Stimulated activated naive CD8-positive, alpha-beta T cell treated with anti-CD3 and anti-CD28 coated beads, Interleukin-15, Interleukin-2, amounts not matched to agents 100 U/mL and 50 U/mL, for 24 hours (primary cell): ENCODE measurements at regions not wholly inside any gene's neighbourhood (a gene's known extent, or its start where the extent isn't known, plus 50 kb on each side); places are given as distances from the start of the nearest gene placed in this dataset.
"Not testable (repeated sequence)": the region's sequence is repeated elsewhere in the genome, so short reads cannot be mapped to it uniquely, and the experiment has no call there.

Experiments used
- ATAC-seq: fragments of 150-1000 bp; cut with Tn5 transposase; one replicate; pipeline ENCODE4 v1.10.0; 2021
- DNase-seq: peaks from one replicate; pipeline ENCODE4 v3.0.0; 2021

- ATAC-seq (no peak), DNase-seq (no peak)
Observed at GRCh38 chr5:159786901-159787691, 129.2 kb upstream of the ADRA1B start.

- ATAC-seq (no peak), DNase-seq (no peak)
Observed at GRCh38 chr5:159787837-159788236, 128.4 kb upstream of the ADRA1B start.

- DNase-seq (no peak), ATAC-seq (no peak)
Observed at GRCh38 chr5:159788835-159789331, 127.4 kb upstream of the ADRA1B start.

GRCh38 chr5:159792180-159792579 is 124.1 kb upstream of the ADRA1B start:
- ATAC-seq, result no peak
- DNase-seq, result no peak

GRCh38 chr5:159797261-159797970 is 118.9 kb upstream of the ADRA1B start:
- no peak for DNase-seq
- ATAC-seq, result no peak

GRCh38 chr5:159799701-159800100 is 116.6 kb upstream of the ADRA1B start:
- ATAC-seq (no peak), DNase-seq (no peak)

GRCh38 chr5:159800131-159800840 is 116.0 kb upstream of the ADRA1B start:
- no peak for ATAC-seq
- no peak for DNase-seq

- ATAC-seq (no peak), DNase-seq (no peak)
Observed at GRCh38 chr5:159801303-159801702, 115.0 kb upstream of the ADRA1B start.

- ATAC-seq, result no peak
- DNase-seq, result no peak
Observed at GRCh38 chr5:159802661-159803060, 113.6 kb upstream of the ADRA1B start.

- DNase-seq, result no peak
- ATAC-seq, result no peak
Observed at GRCh38 chr5:159804121-159804520, 112.2 kb upstream of the ADRA1B start.

- no peak for DNase-seq
- no peak for ATAC-seq
Observed at GRCh38 chr5:159805021-159805420, 111.3 kb upstream of the ADRA1B start.

- not testable (repeated sequence) for DNase-seq, ATAC-seq
Observed at GRCh38 chr5:159807135-159807534, 109.1 kb upstream of the ADRA1B start.

- no peak for DNase-seq
Observed at GRCh38 chr5:159807586-159807985, 108.7 kb upstream of the ADRA1B start.

GRCh38 chr5:159811712-159812111 is 104.6 kb upstream of the ADRA1B start:
- no peak for ATAC-seq
- no peak for DNase-seq

More at GRCh38 chr5:159807586-159807985, 108.7 kb upstream of the ADRA1B start:
- ATAC-seq, result no peak

GRCh38 chr5:159812759-159813158 is 103.5 kb upstream of the ADRA1B start:
- DNase-seq, ATAC-seq: not testable (repeated sequence)

- ATAC-seq (no peak), DNase-seq (no peak)
Observed at GRCh38 chr5:159814222-159814621, 102.1 kb upstream of the ADRA1B start.

- DNase-seq (no peak), ATAC-seq (no peak)
Observed at GRCh38 chr5:159814805-159815585, 101.3 kb upstream of the ADRA1B start.

GRCh38 chr5:159817262-159818029 is 98.8 kb upstream of the ADRA1B start:
- ATAC-seq, result no peak
- DNase-seq, result no peak

- ATAC-seq (no peak), DNase-seq (no peak)
Observed at GRCh38 chr5:159819591-159820411, 96.5 kb upstream of the ADRA1B start.

GRCh38 chr5:159820692-159821091 is 95.6 kb upstream of the ADRA1B start:
- ATAC-seq, result no peak
- DNase-seq, result no peak
